VCaP (cell line): ENCODE measurements at regions not wholly inside any gene's neighbourhood (a gene's known extent, or its start where the extent isn't known, plus 50 kb on each side); places are given as distances from the start of the nearest gene placed in this dataset.

Experiments used
- H3K27ac ChIP-seq: fragments of 450-650 bp; 2 replicates; pipeline ENCODE4 v1.5.1; 2017
- CTCF ChIP-seq: fragments of 450-650 bp; conservative IDR thresholded peaks from 2 replicates; pipeline ENCODE4 v1.5.1; 2017; ENCODE audit warnings: mild to moderate bottlenecking, moderate library complexity

- H3K27ac ChIP-seq = no peak overlapping the region
- no peak for TF ChIP-seq CTCF
Observed at GRCh38 chr1:218904416-218904815, 269.3 kb upstream of the LYPLAL1 start.

- TF ChIP-seq CTCF = no peak
- no peak overlapping the region for H3K27ac ChIP-seq
Observed at GRCh38 chr1:218916720-218917119, 257.0 kb upstream of the LYPLAL1 start.

- H3K27ac ChIP-seq = no peak overlapping the region
- TF ChIP-seq CTCF = no peak
Observed at GRCh38 chr1:218917656-218918055, 256.0 kb upstream of the LYPLAL1 start.

DNA sequence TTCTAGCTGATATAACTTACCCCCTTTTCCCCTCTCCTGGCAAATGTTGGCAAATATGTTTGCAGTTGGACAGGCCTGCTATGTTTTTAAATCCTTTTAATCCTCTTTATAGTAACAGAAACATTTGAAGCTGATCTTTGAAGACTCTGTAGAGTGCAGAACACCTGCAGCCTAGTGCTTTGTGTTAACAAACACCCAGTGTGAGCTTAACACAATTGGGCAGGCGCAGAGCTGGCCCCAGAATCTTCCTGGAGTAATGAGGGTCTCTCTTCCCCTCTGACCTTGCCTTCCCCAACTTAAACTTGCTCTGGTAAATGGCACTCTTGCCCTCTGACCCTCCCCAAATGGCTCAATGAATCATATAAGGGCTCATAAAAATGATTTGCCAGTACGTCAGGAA, 247.9 kb upstream of the LYPLAL1 start:
- H3K27ac ChIP-seq = no peak overlapping the region
- TF ChIP-seq CTCF = no peak

- H3K27ac ChIP-seq = no peak overlapping the region
- no peak for TF ChIP-seq CTCF
Observed at GRCh38 chr1:218926631-218927030, 247.0 kb upstream of the LYPLAL1 start.

DNA sequence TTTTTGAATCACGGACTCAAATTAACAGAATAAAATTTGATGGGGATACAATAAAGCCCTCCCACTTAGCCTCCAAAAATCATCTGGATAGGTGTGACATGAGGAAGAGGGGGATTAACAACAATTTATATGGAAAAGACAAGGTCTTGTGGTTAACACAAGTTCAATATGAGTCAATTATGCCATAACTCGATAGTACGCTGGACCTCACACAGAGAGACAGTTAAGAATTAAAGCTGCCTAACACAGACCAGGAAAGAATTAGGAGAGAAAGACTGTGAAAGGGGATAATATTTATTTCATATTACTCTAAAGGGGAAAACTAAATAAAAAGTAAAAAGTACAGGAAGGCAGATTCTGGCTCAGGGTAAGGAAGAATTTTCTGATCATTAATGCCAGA, 243.7 kb upstream of the LYPLAL1 start:
- H3K27ac ChIP-seq = no peak overlapping the region
- no peak for TF ChIP-seq CTCF

GRCh38 chr1:218930472-218931241, 243.0 kb upstream of the LYPLAL1 start:
- no peak for TF ChIP-seq CTCF
- H3K27ac ChIP-seq = no peak overlapping the region
